Colonic mucosa (tissue), 4 donors: ENCODE measurements at regions not wholly inside any gene's neighbourhood (a gene's known extent, or its start where the extent isn't known, plus 50 kb on each side); places are given as distances from the start of the nearest gene placed in this dataset.
"Not testable (repeated sequence)": the region's sequence is repeated elsewhere in the genome, so short reads cannot be mapped to it uniquely, and the experiment has no call there.

Experiments
- DNase-seq: peaks from one replicate; pipeline ENCODE4 v3.0.0-alpha.2; 2020
- H3K27ac ChIP-seq: fragments of 200-600 bp; one replicate; pipeline ENCODE4 v1.8.0; 2021
- H3K27me3 ChIP-seq: fragments of 200-600 bp; one replicate; pipeline ENCODE4 v1.8.0; 2021
- H3K36me3 ChIP-seq: fragments of 200-600 bp; one replicate; pipeline ENCODE4 v1.8.0; 2021
- H3K4me1 ChIP-seq: fragments of 200-600 bp; one replicate; pipeline ENCODE4 v1.8.0; 2021; ENCODE audit warnings: mild to moderate bottlenecking
- H3K4me3 ChIP-seq: fragments of 200-600 bp; one replicate; pipeline ENCODE4 v1.8.0; 2021
- H3K9ac ChIP-seq, 2 donors: one replicate each; pipeline ENCODE4 v1.7.0; 2013; ENCODE audit warnings: control low read depth in 2 of 2, low read depth in 2 of 2, low read length in 2 of 2
- H3K9me3 ChIP-seq: fragments of 200-600 bp; one replicate; pipeline ENCODE4 v1.8.0; 2021
- intact Hi-C: fragments of 100-400 bp; cut with DNase I; formaldehyde crosslinking; loops from one replicate; pipeline ENCODE4 v1.14.1; 2022
- TF ChIP-seq, protein P1 (sequence below): fragments of 200-600 bp; IDR thresholded peaks from one replicate; pipeline ENCODE4 v1.8.0; 2022; ENCODE audit warnings: antibody characterized with exemption, mild to moderate bottlenecking
- donor health status: healthy.
- donor health status: DM: no; HTN: no; CAD: no.
- donor health status: DM: no; HTN: no; CAD: no.

- H3K4me3 ChIP-seq, result no peak overlapping the region
- intact Hi-C loops, result no loop called here
- H3K27me3 ChIP-seq, result no peaks in the 10 kb centered on the region
These were observed 424.0 kb upstream of the NDST4 start for GRCh38 chr4:115537387-115537786.

DNA sequence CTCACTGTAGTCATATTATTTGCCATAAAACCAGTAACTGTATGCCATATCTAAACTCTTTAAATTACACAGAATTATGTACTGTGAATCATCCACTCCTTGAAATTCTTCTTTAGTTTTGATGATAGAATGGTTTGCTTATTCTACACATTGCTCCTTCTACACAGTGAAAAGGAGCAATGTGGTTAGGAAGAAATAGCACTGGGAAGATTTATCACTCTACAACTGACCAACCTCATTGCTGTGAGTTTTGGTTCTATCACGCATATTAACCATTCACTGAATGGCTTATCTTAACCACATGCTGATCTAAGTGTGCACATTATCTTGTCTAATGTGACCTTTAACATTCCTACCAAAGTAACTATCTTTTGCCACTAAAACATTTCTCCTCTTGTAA, 415.7 kb upstream of the NDST4 start:
- intact Hi-C loops, result no loop called here
- Histone ChIP-seq H3K4me1 (no peaks in the 10 kb centered on the region), H3K9ac (no peak overlapping the region), H3K27me3 (no peaks in the 10 kb centered on the region), H3K9me3 (no peaks in the 10 kb centered on the region), H3K27ac (no peak overlapping the region), H3K4me3 (no peak overlapping the region), H3K36me3 (no peaks in the 10 kb centered on the region)
- TF ChIP-seq, protein P1, sequence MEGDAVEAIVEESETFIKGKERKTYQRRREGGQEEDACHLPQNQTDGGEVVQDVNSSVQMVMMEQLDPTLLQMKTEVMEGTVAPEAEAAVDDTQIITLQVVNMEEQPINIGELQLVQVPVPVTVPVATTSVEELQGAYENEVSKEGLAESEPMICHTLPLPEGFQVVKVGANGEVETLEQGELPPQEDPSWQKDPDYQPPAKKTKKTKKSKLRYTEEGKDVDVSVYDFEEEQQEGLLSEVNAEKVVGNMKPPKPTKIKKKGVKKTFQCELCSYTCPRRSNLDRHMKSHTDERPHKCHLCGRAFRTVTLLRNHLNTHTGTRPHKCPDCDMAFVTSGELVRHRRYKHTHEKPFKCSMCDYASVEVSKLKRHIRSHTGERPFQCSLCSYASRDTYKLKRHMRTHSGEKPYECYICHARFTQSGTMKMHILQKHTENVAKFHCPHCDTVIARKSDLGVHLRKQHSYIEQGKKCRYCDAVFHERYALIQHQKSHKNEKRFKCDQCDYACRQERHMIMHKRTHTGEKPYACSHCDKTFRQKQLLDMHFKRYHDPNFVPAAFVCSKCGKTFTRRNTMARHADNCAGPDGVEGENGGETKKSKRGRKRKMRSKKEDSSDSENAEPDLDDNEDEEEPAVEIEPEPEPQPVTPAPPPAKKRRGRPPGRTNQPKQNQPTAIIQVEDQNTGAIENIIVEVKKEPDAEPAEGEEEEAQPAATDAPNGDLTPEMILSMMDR, result no peak
- DNase-seq, result no peak

More at GRCh38 chr4:115537387-115537786, 424.0 kb upstream of the NDST4 start:
- no peaks in the 10 kb centered on the region for H3K9me3 ChIP-seq
- DNase-seq, result no peak
- no peaks in the 10 kb centered on the region for H3K36me3 ChIP-seq
- H3K4me1 ChIP-seq, result no peaks in the 10 kb centered on the region
- H3K27ac ChIP-seq, result no peak overlapping the region
- TF ChIP-seq, protein P1, result peak; percentile 22
- no peak overlapping the region for H3K9ac ChIP-seq

DNA sequence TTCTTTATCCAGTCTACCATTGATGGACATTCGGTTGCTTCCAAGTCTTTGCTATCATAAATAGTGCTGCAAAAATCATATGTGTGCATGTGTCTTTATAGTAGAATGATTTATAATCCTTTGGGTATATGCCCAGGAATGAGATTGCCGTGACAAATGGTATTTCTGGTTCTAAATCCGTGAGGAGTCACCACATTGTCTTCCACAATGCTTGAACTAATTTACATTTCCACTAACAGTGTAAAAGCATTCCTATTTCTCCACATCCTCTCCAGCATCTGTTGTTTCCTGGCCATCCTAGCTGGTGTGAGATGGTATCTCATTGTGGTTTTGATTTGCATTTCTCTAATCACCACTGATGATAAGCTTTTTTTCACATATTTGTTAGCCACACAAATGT, 406.1 kb upstream of the NDST4 start:
- intact Hi-C loops, H3K9ac ChIP-seq, H3K27ac ChIP-seq, H3K9me3 ChIP-seq, H3K27me3 ChIP-seq, DNase-seq, H3K4me1 ChIP-seq, H3K4me3 ChIP-seq, H3K36me3 ChIP-seq: not testable (repeated sequence)

GRCh38 chr4:115515772-115516171, 402.4 kb upstream of the NDST4 start:
- TF ChIP-seq, protein P1, result no peak
- DNase-seq, result no peak
- Histone ChIP-seq H3K4me3 (no peak overlapping the region), H3K27me3 (no peaks in the 10 kb centered on the region), H3K27ac (no peak overlapping the region), H3K9ac (no peak overlapping the region), H3K9me3 (no peaks in the 10 kb centered on the region), H3K4me1 (no peaks in the 10 kb centered on the region), H3K36me3 (no peaks in the 10 kb centered on the region)
- intact Hi-C loops, result no loop called here

GRCh38 chr4:115515366-115515765, 401.9 kb upstream of the NDST4 start:
- H3K27me3 ChIP-seq, result no peaks in the 10 kb centered on the region
- intact Hi-C loops, result no loop called here
- H3K4me1 ChIP-seq, result no peaks in the 10 kb centered on the region
- H3K9me3 ChIP-seq, result no peaks in the 10 kb centered on the region
- H3K9ac ChIP-seq, result no peak overlapping the region
- no peak overlapping the region for H3K4me3 ChIP-seq
- DNase-seq, result no peak
- TF ChIP-seq, protein P1, result no peak
- no peaks in the 10 kb centered on the region for H3K36me3 ChIP-seq
- no peak overlapping the region for H3K27ac ChIP-seq

- H3K27ac ChIP-seq, result no peak overlapping the region
- H3K9me3 ChIP-seq, result no peaks in the 10 kb centered on the region
- H3K4me1 ChIP-seq, result no peaks in the 10 kb centered on the region
- no peak for DNase-seq
- no peak overlapping the region for H3K4me3 ChIP-seq
- no peaks in the 10 kb centered on the region for H3K36me3 ChIP-seq
- TF ChIP-seq, protein P1, result no peak
- H3K27me3 ChIP-seq, result no peaks in the 10 kb centered on the region
- intact Hi-C loops, result no loop called here
- no peak overlapping the region for H3K9ac ChIP-seq
These were observed 401.3 kb upstream of the NDST4 start for GRCh38 chr4:115514675-115515074.
